Fibroblast of the aortic adventitia (primary cell): ENCODE measurements at regions not wholly inside any gene's neighbourhood (a gene's known extent, or its start where the extent isn't known, plus 50 kb on each side); places are given as distances from the start of the nearest gene placed in this dataset.

Source experiments
- DNase-seq: peaks from one replicate; pipeline ENCODE4 v3.0.0-alpha.2; 2010; ENCODE audit warnings: low read depth
- H3K4me3 ChIP-seq: 2 replicates; pipeline ENCODE4 v1.5.1; 2011; ENCODE audit warnings: low read depth, mild to moderate bottlenecking, control low read depth, low read length, moderate library complexity
- TF ChIP-seq, protein P1 (sequence below): IDR thresholded peaks from 2 replicates; pipeline ENCODE4 v1.5.1; 2011; ENCODE audit warnings: mild to moderate bottlenecking, low read length, control low read depth, inconsistent platforms; ENCODE audit not compliant: insufficient read depth

DNA sequence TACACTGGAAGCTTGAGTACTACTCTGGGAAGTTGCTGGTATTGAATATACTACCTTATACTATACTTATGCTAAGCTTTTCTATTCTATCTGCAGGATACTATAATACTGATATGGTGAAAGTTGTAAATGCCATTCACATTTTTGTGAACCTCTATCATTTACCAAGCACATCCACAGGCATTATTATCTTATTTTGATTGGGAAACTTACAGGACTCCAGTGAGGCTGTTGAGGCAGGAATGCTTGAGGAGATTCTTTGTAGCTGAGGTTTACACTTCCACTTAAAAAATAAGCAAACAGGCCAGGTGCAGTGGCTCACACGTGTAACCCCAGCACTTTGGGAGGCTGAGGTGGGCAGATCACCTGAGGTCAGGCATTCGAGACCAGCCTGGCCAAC is 442.9 kb downstream of the QKI start:
- no peak overlapping the region for H3K4me3 ChIP-seq
- TF ChIP-seq, protein P1, sequence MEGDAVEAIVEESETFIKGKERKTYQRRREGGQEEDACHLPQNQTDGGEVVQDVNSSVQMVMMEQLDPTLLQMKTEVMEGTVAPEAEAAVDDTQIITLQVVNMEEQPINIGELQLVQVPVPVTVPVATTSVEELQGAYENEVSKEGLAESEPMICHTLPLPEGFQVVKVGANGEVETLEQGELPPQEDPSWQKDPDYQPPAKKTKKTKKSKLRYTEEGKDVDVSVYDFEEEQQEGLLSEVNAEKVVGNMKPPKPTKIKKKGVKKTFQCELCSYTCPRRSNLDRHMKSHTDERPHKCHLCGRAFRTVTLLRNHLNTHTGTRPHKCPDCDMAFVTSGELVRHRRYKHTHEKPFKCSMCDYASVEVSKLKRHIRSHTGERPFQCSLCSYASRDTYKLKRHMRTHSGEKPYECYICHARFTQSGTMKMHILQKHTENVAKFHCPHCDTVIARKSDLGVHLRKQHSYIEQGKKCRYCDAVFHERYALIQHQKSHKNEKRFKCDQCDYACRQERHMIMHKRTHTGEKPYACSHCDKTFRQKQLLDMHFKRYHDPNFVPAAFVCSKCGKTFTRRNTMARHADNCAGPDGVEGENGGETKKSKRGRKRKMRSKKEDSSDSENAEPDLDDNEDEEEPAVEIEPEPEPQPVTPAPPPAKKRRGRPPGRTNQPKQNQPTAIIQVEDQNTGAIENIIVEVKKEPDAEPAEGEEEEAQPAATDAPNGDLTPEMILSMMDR = no peak
- DNase-seq = no peak

DNA sequence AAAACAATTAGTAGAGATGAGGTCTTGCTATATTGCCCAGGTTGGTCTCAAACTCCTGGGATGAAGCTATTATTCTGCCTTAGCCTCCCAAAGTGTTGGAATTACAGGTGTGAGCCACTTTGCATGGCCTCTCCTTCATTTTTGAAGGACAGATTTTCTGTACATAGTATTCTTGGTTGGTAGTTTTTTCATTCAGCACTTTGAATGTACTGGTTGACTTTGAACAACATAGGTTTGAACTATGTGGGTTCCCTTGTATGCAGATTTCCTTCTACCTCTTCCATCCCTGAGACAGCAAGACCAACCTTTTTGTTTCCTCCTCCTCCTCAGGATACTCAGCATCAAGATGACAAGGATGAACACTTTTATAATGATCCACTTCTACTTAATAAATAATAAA is 436.4 kb downstream of the QKI start:
- TF ChIP-seq, protein P1 = no peak
- DNase-seq = no peak

DNA sequence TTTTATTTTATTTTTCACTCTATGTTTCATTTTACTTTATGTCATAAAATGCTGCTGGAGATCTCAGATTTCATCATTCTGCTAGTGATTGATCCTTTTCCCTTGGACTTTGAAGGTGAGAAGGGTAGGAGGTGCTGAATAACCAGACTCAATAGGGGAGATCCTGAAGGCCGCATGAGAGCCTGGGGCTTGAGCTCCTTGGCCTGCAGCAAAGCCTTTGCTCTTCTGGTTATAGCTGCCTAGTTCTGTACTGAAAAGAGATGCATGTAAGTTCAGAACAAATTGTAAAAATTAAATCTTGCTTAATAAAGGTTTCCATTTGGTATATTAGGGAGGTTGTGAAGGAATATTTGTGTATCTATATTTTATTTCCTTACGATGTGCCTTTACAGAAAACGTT is 430.2 kb downstream of the QKI start:
- TF ChIP-seq, protein P1 = no peak
- H3K4me3 ChIP-seq = no peak overlapping the region
- no peak for DNase-seq

More for the DNA sequence above, 436.4 kb downstream of the QKI start:
- H3K4me3 ChIP-seq = no peak overlapping the region

DNA sequence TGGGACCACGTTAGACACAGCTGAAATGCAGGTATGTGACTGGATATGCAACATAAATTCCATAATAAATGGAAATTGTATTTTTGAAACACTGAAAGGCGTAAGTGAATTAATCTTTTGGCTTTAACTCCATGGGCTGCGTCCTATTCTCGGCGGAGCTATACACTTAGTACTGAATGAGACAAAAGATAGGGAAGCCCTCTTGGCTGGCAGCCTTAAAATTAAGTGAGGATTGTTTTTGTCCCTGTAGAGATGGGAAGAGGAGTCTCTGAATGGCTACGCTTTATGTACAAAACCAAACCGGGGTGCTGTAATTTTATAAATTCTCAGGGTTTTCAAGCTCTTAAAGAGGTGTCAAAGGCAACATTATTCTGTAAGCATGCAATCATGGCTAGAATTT is 429.8 kb downstream of the QKI start:
- DNase-seq = no peak
- TF ChIP-seq, protein P1 = no peak
- no peak overlapping the region for H3K4me3 ChIP-seq

DNA sequence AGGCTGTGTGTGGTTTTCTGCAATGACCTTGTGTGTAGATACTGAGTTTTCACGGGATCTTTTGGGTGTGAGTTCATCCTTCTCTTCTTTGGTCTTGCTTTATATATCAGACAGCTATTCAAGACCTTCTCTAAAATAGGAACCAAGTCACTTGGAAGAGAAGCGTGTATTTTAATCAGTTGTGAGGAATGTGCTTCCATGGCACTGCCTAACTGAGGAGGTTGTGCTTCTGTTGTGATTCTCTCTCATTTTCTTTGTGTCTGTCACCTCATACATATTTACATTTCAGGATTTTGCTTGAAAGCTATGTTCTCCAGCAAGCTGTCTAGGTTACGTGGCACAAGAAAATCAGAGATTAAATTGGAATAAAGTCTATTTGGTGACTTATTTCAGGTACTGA is 428.7 kb downstream of the QKI start:
- H3K4me3 ChIP-seq = no peak overlapping the region
- TF ChIP-seq, protein P1 = no peak
- no peak for DNase-seq

DNA sequence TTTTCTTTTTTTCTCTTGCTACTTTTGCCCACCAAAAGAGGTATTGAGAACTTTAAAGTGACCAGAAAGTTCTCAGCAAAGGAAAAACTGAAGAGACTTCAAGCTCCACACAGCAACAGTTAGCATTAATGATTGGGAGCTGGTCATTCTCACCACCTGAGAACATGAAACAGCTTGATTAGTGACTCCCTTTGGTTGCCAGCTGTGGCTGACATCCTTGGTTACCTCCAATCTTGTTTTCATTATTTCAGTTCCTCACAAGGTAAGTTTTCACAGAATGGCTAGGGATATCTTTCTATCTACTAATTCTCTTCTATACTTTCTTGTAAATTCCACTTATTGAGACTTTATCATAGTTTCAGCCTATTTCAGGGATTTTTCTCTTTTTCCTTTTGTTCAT is 427.9 kb downstream of the QKI start:
- TF ChIP-seq, protein P1 = no peak
- no peak for DNase-seq
- H3K4me3 ChIP-seq = no peak overlapping the region

DNA sequence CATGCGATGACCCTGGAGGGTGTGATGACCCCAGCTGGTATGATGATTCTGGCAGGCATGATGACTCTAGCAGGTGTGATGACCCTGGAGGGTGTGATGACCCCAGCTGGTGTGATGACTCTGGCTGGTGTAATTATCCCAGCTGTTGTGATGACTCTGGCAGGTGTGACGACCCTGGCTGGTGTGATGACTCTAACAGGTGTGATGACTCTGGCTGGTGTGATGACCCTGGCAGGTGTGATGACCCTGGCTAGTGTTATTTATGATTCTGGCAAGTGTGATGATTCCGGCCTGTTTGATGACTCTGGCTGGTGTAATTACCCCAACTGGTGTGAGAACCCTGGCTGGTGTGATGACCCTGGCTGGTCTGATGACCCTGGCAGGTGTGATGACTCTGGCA is 427.2 kb downstream of the QKI start:
- DNase-seq = no peak
- H3K4me3 ChIP-seq = no peak overlapping the region
- TF ChIP-seq, protein P1 = no peak
